HG02970 (cell line): ENCODE measurements at regions not wholly inside any gene's neighbourhood (a gene's known extent, or its start where the extent isn't known, plus 50 kb on each side); places are given as distances from the start of the nearest gene placed in this dataset.
"Not testable (repeated sequence)": the region's sequence is repeated elsewhere in the genome, so short reads cannot be mapped to it uniquely, and the experiment has no call there.

Experiments
- ATAC-seq: cut with Tn5 transposase; IDR thresholded peaks from one replicate; pipeline ENCODE4 v1.9.1; 2021; ENCODE audit warnings: mild to moderate bottlenecking, moderate library complexity, moderate number of reproducible peaks; ENCODE audit not compliant: unreplicated experiment, low FRiP score

DNA sequence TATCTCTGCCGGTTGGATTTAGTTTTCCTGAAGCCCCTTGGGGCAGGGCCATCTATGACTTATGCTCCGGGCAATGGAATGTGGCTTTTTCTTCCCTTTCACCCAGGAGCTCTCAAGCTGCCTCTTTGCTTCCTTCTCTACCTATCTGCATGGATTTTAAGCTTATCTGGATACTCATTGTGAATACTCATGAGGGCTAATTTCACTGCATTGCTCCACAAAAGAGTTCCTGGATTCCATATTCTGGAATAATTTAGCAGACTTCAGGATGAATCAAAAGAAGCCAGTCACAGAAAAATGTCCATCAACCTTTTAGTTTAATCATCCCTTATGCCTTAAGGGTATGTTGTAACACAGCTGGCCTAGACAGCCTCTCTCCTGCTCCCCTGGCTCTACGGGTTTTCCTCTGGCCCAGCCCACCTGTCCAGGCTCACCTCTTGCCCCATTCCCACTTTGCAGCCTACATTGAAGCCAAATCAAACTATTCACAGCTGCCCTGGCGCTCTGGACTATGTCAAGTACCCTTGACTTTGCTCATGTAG, 122.8 kb upstream of the RMDN2 start:
- no peak for ATAC-seq

DNA sequence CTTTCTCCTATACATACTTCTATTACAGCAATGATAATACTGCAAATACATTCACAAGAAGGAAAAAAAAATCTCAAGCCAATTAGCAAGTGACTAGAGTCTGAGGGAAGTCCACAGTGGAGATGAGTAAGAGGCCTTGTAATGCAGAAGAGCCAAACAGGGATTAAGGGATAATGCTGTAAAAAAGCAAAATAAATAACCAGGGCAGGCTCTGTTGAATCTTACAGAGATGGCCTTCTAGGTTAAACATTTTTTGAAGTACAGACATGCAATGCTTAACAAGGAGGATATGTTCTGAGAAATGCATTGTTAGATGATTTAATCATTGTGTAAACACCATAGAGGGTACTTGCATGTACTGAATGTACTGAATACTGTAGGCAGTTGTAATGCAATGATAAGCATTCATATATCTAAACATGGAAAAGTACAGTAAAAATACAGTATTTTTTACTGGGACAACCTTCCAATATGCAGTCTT, 122.1 kb upstream of the RMDN2 start:
- ATAC-seq, result no peak

DNA sequence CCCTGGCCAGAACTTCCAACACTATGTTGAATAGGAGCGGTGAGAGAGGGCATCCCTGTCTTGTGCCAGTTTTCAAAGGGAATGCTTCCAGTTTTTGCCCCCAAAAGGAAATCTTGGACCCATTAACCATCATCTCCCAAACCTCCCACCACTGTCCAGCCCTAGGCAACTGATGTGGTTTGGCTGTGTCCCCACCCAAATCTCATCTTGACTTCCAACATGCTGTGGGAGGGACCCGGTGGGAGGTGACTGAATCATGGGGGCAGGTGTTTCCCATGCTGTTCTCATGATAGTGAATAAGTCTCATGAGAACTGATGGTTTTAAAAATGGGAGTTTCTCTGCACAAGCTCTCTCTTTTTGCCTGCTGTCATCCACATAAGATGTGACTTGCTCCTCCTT, 119.1 kb upstream of the RMDN2 start:
- not testable (repeated sequence) for ATAC-seq

DNA sequence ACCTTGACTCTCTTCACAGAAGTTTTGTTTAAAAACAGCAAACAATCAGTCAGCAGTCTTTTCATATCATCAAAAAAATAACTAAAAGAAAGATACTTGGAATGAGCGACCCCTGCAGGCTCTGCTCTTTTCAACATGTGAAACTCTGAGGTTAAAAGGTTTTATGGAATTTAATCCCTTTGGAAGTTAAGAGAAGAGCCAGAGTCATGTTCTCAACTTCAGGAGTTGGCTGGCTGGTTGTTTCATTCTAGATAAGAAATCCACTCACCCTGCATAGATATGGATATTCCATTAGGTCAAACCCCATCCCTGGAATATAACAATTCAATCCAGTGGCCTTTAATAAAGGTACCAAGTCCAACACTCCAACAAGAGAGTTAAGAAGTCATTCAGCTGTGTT, 115.6 kb upstream of the RMDN2 start:
- no peak for ATAC-seq

DNA sequence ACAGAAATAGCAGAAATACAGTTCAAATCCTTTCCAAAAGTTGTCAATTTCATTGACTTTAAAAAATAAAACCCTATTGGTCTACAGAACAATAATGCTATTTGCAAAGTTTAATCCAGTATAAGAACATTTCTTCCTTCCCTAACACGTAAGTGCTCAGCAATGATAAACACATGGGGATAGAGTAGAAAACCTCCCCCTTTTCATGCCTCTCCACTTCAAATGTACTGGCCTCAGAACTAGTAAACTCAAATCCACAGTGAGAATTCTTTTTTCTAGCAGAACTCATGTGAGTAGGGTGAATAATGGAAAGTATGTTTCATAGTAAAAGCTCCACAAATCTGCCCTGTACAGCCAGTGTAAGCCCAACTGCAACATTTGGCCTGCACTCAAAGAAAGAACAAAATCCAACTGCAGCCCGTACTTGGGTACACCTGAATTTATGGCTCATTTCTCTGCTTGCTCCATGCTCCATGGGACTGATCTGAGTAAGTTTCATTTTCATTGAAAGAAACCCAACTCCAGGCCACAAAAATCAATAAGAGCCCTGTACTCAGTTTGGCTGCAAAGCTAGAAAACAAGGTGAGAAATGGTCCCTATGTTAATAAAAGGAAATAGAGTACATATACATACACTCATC, 115.0 kb upstream of the RMDN2 start:
- ATAC-seq, result no peak

DNA sequence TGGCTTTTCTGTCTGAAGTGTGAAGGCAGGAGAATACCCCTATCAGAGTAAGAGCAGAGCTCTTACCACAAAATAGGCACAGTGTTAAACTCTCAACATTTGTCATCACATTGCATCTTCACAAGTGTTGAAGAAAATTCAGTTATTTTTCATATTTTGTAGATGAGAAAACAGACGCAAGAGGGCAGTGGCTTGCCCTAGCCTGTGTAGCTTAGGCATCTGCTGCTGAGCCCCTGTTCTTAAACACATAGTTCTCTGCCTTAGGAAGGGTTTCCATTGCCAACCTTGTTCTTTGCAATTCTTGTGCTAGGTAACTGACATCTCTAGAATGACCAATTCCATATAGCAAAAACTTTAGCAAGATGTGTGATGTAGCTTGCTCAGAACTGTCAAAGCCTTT, 112.7 kb upstream of the RMDN2 start:
- ATAC-seq, result no peak

DNA sequence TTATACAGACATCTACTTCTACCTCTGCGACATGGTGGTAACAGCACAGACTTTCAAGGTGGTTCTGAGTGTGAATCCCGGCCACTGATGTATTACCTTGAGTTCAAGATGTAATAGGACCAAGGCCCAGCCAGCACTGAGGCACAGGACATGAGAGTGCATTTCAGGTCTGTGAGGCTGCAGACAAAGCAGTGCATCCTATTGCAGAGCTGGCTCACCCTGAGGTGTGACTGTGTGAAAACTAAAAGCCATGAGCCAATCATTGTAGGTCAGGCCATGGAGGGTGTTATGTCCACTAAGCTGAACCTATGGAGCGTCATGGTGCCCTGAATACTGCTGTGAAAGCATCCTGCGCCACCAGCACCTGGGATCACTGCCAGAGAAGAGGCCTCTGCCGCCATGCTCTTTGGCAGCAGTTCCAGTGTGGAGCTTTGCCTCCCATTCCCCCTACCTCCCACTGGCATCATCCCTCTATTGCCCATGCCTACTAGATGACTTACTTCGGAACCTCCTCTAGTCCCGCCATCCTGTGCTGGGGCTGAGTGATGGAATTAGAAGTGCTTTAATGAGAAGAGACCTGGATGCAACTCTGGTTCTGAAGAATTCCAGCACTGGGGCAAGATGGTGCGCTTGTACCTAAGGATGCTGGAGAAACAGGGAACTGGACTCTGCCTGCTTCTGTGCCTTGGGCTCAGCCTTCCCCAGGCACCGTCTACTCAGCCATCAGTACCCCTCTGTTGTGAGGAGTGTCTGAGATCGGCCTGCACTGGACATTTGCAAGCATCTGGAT, 112.0 kb upstream of the RMDN2 start:
- no peak for ATAC-seq

DNA sequence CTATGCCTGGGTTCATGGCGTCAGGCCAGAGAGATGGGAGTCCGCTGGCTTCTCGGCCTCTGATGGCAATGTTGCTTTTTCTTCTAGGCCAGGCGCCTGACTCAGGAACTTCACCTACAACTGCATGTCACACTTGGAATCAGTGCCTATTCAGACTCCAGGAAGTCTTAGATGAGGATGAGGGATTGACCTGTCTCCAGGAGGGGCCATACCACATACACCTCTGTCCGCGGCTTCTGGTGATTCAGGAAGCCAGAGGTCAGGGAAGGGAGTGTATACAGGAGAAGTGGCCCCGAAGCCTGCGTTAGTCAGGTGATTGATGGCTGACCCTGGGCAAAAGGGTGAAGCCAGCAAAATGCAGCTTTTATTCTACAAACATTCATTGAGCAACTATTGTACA, 109.1 kb upstream of the RMDN2 start:
- ATAC-seq, result no peak

DNA sequence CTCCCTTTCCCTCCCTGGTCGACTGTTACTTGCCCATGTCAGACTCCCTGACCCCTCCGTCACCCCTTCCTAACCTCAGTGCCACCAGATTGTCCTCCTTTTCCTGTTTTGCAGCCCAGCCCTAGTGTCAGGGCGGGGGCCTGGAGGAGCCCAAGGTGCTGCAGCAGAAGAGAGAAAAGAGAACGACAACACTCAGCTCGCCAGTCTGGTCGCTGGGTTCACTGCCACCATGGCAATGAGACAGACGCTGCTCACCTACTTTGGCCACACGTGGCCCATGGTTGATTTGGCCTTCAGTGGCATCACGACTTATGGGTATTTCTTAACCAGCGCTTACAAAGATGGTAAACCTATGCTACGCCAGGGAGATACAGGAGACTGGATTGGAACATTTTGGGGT, 108.4 kb upstream of the RMDN2 start:
- no peak for ATAC-seq

DNA sequence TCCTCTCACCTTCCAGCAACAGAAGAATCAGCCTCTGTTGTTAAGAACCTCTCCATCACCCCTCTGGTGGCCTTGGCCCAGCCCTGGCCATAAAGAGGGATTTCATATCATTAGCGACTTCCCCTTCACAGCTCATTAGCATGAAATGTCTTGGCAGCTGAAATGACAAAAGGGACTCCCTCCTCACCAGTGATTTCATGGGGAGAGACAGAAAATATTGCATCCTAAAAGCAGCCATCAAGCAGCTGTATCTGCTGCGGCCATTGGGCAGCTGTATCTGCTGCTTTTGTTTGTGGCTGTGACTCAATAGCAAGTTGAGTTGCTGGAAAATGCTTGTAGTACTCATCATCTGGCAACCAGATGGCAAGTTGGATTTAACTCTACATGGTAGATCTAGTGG, 105.9 kb upstream of the RMDN2 start:
- no peak for ATAC-seq

DNA sequence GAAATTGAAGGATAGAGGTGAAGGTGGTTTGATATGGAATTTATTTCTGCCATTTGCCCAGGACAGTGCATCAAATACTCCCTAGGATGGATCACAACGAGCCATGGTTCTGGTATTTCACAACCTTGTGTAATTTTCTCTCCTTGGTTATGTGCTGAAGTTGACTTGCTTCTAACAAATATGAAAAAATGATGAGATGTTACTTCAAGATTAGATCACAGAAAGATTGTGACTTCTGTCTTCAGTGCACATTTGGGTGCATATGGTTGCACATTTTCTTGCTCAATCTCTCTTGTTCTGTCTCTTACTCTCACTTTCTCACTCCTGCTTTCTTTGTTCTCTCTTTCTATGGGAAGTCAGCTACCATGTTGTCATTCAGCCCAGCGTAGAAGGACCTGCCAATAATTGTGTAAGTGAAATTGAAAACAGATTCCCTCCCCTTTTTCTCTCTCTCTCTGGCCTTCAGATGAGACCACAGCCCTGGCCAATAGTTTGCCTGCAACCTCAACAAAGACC, 104.6 kb upstream of the RMDN2 start:
- ATAC-seq, result no peak

DNA sequence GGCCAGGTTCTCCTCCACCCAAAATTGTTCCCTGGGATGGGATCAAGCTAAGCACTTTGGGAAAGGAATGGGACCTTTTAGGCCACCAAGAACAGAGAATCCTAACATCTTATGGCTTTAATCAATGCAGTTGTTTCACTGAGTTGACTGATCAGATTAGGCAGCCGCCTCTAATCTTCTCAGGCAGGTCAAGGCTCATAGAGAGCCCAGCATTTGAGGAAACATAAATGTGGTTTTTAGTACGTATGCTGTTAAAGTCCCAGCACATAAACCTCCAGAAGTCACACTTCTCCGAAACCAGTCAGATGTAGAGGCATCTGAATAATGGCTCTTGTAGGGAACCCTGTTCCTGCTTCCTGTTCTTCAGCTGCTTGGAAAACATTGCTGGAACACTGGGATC, 99.5 kb upstream of the RMDN2 start:
- no peak for ATAC-seq

DNA sequence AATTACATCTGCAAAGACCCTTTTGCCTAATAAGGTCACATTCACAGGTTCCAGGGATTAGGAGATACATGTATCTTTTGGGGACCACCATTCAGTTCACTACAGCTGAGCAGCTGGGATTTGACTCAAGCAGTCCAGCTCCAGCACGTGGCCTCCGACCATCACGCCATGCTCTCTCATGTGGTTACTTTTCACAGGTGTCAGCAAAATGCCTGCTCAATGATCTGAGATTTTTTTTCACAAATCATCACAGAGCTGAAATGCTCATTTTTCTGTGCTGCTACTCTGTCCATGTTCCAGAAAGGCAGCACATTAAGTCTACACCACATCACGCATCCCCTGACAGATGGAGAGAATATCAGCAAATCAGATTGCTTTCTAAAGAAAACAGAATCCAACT, 98.5 kb upstream of the RMDN2 start:
- no peak for ATAC-seq

DNA sequence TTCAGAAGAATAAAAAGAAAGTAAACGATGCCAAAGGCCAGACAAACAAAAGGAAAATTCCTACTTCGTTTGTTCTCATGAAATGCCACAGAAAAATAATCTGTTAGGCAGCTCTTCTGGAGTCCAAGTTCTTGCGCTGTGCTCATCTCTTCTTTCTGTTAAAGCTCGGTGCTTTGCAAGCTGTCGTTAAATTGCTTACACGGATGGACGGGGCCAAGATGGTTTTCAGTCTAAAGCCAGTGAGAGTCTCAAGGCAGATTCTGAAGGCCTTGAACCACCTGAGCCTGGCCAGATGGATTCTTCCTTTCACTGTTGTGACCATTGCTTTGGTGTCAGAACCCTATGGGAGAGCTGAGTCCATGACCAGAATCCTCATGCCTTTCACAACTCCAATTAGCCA, 97.6 kb upstream of the RMDN2 start:
- no peak for ATAC-seq

DNA sequence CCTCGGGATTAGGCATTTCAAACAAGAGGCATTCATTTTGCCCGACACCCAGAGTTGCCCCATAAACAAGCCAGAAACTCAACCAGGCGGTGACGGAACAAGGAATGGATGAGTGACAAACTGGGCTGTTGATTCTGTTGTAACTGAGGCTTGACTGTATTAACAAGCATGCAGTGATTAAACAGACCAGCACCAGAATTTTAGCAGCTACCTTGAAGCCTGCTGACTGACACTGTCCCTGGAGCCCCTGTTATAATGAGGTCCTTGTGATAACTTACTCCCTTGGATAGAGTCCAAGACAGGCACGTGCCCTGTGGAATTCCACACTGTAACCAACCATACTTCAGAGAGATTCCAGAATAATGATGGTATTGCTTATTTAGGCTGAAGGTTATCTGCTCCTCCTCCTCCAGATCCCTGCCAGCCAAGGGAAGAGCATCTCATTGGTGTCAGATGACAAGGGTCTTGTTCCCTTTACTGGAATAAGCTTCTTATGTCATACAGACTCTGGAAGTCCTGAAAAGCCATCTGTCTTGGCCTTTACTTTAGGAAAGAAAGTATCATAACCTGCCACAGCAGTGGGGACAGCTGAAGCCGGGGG, 97.1 kb upstream of the RMDN2 start:
- no peak for ATAC-seq

DNA sequence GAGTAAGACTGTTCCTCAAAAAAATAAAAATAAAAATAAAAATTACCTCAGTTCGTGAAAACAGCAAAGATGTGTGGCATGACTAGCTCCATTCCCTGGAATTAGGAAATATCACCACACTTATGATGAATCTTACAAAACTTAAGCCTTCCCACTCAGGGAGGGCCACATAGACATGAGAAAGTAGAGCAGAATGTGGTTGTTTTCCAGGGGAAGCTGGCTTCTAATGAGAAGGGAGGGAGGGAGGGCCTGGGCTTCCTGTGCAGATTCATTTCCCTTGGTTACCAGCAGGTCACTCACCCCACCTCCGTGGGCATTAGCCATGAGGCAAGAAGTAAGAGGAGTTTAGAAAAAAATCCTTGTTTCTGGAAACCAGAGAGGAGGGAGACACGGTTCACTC, 95.9 kb upstream of the RMDN2 start:
- no peak for ATAC-seq

DNA sequence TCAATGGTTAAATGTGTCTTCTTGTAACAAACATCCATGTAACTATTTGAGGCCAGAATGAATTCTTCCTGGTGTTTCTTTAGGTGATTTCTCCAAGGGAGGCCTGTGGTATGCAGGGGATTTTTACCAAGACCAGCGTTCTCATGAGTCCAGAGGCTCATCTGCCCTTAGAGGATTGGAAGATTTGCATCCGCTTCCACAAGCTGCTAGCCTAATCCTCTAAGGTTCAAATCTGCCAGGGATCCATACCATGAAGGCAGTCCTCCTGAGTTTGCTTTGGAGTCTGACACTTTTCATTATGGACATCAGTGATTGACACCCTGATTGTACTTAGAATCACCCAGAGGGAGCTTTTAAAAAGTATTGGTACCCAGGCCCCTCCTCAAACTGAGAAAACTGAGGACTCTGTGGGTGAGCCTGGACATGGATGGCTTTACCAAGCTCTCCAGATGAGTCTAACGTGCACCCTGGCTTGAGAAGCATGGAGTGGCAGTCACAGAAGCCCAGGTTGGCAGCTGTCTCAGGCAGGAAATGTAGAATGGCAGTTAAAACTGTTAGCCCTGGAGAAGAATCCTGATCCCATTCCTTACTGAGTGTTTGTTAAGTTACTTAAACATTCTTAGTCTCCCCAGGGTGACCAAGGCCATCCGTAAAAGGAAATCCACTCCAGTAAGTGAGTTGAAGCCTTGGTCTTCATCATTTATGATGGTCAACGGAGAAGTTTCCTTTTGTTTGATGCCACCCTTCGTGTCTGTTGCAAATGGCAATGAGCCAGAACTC, 95.3 kb upstream of the RMDN2 start:
- no peak for ATAC-seq

DNA sequence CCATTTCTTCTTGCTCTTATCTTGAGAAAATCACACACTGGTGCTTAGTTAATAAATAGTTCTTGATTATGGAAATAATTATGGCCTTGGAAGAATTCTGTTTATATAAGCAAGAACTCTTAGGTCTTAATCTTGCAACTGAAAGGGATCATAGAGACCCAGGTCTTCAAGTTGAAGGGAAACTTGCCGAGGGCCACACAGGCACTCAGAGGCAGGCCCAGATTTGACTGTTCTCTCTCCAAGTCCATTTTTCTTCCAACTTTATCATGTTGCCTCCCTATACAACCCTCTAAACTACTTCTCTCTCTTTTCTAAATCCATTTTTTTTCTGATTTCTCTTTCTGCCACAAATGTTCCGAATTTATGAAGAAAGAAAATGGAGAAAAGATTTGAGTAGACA, 94.5 kb upstream of the RMDN2 start:
- no peak for ATAC-seq

DNA sequence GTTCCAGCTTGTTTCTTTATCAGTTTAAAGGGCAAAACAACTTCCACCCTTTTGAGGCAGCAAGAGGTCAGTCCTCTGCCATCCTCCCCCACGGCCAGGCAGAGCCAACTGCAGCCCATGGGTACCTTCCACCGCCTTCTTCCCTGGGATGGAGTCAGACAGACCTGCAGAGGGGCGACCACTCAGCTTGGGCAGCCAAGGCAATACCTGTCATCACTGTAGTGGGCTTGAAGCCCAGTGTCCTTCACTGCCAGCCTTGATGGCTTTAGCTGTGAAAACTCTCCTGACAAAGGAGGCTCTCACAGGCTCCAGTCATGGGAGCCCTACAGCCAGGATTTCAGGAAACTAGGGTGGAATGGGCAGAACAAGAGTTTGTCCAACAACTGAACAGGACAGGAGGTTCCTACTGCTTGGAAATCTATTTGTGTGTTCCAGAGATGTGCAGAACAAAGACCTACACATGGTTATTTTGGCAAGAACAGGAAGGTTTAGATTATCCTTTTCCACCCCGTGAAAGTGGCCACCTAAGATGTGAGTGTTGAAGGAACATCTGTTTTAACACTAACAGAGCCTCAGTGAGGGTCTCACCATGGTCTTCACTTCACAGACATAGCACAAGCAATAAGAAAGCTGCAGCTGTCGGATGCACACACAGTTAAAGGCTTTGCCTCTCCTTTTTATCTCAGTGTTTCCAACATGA, 93.9 kb upstream of the RMDN2 start:
- ATAC-seq, result no peak

DNA sequence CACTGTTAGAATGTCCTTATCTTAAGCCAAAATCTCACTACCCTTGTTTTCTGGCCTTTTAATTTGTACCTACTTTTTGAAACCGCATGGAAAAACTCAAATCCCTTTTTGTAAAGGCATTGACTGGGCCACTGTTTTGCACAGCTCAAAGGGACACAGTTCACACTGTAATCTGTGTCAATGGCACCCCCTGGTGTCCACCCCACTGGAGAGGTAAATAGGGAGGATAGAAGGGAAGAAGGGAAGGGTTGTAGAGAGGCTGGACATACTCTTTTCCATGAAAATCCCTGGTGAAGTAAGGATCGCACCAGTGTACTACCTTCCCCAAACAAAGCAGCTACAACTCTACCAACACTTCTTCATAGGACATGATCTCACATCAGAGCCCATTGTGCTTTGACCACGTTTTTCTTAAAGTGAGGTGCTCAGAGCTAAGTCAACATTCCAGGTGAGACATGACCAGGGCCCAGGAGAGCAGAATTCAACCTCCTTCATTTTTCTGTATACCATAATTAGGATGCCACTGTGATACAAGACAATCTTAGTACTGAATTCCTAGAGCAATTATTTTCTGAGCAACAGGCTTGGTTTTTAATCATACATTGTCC, 92.4 kb upstream of the RMDN2 start:
- ATAC-seq, result no peak
